SHP77 treated with DMSO at 0.1 percent for 48 hours (cell line): ENCODE measurements at regions not wholly inside any gene's neighbourhood (a gene's known extent, or its start where the extent isn't known, plus 50 kb on each side); places are given as distances from the start of the nearest gene placed in this dataset.

Experiments
- DNase-seq: peaks from one replicate; lab custom pipeline; 2025; lab: John Stamatoyannopoulos, UW

DNA sequence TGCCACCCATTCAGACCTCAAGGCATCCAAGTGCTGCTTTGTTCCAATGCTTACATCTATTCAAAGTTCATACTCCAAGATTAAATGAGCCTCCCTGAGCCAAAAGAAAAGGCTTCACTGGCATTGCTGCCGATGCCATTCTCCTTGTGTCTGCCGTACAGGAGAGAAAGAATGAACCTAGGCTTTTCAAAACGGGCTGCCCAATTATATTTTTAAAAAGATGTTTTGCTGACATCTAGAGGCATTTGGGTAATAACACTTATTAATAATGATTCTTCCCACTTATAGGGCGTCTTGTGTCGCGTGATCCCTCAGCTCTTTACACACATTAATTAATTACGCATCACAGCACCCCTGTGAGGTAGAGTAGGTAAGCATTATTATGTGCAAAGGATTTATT lies 545.6 kb downstream of the PKHD1 start:
- no peak for DNase-seq

DNA sequence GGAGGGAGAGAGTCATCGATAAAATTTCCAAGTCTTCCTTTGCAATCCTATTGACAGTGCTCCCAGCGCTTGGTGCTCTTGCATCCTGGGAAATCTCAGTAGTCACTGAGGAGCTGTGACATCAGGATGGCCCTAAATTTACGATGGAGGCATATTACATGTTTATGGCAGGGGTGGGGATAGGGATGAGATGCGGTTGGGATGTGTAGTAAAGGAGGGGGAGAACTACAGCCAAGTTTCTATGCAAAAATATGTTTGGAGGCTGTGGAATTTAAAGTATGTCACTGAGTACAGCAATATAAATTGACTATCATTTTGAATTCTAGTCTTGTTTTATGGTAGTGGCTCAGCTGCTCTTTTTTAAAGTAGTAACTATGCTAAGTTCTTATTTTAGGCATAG lies 544.9 kb downstream of the PKHD1 start:
- no peak for DNase-seq

DNA sequence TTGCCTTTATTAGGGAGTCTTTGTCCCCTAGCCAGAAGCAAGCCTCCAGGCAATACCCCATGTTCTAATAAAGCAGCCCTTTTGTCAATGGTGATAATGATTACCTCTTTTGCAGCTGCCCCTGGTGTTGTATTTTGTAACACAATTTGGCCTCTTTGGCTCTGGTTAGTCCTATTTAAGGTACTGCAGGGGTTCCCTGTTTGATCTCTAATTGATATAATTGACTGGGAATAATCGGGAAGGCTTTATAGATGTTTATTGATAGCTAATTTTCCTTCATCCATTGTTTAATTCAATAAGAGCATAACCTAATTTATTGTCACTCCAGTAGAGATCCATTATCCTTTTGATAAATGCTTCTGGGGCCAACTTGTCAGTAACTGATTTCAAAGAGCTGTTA lies 537.2 kb downstream of the PKHD1 start:
- no peak for DNase-seq

DNA sequence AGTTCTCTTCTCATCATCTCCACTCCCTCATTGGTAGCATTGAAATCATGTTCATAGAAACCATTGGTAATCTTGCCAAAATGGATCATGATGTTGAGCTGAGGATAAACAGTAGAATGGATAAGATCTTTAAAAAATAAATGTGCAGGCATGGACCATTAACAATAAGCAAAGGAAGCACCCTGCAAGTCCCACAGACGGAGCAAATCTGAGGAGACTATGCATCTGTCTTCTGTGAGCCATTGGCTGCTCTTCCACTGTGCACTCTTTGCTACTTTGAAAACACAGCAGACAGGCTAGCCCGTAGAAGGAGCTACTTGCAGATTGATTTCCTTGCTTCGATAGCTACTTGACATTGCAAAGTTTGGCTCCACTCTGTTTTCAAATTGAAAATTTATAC lies 535.0 kb downstream of the PKHD1 start:
- DNase-seq: no peak

DNA sequence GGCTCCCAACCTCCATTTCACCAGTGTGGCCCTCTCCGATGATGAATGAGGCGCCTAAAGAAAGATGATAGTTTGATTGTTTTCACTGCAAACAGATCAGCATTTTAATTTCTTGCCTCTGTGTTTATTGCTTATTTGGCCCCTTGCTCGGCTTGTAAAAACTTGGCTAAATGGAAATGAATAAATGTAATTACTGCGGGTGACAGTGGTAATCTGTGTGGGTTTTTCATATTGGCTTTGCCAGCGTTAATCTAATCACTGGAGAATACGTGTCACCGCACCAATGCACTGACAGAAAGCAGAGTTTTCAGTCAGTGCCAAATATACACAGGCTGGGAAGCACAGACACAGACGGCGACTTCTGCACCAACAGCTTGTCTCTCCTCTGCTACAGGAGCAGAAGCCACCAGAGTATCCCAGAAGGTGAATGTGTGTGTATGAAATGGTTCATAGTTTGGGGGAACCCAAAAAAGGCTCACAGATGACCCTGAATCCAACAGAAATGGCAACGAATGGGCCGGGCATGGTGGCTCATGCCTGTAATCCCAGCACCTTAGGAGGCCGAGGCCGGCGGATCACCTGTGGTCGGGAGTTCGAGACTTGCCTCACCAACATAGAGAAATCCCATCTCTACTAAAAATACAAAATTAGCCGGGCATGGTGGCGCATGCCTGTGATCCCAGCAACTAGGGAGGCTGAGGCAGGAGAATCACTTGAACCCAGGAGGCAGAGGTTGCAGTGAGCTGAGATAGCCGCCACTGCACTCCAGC lies 534.0 kb downstream of the PKHD1 start:
- no peak for DNase-seq

DNA sequence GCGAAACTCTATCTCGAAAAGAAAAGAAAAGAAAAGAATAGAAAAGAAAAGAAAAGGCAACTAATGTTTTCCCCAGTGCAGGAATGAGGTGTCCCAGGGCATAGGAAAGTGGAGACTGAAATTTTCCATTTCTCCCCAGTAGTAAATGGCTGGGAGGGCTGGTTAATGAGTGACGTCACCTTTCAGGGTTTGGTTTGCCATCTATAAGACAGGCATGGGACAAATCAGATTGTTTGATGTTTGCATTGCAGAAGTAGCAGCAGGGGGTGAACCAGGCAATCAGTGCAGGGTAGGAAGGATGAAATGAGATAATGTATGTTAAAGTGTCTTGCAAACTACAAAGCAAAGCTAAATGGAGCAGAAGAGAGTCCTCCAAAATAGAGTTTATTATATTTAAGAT lies 533.4 kb downstream of the PKHD1 start:
- DNase-seq: no peak

DNA sequence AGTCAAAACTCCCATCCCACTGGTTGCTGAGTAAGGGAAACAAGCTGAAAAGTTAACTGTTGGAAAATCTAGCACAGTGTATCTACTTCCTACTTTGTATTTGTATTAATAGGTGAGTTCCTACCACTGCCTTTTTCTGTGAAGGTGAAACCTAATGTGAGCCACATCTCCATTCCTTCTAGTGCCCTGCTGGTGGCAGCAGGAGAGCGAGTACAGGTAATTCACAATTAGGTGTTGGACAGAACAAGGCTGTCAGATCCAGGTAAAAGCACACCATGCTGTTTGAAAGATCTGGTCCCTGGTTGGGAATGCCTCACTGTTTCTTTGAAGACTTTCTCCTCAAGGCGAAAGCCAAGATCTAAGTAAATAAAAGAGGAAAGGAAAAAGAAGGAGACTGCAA lies 528.4 kb downstream of the PKHD1 start:
- DNase-seq: no peak

DNA sequence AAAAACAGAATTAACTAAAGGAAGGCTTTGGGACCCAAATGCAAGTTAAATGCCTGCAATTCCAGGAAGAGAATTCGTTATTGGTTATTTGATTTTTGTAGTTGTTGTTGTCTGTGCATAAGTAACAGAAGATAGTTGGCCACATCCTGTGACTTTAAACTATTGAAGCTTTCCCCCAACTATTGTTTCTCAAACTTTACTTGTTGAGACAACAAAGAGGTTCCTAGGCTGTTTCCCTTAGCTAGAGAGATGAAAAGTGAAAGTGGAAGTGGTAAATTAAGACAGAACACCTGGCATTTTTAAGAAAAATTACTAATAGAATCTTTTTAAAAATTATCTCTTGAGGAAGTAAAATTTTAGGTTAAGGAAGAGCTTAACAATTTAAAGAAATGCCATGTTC lies 525.2 kb downstream of the PKHD1 start:
- DNase-seq: no peak
